Caco-2 (cell line): ENCODE measurements at regions not wholly inside any gene's neighbourhood (a gene's known extent, or its start where the extent isn't known, plus 50 kb on each side); places are given as distances from the start of the nearest gene placed in this dataset.
A peak's percentile ranks its signal among the peaks of the same experiment; 100 is the strongest.

Experiments
- BruUV-seq: library from RNA; stranded (reverse); fragments of 400-500 nt; replicated peaks from 2 replicates; lab custom pipeline; 2021; lab: Mats Ljungman, UMichigan
- CTCF ChIA-PET: fragments of 300-600 bp; sonication (Branson Sonifier 250); formaldehyde crosslinking; loops from one replicate; lab custom pipeline; 2022; ENCODE audit warnings: antibody characterized with exemption; lab: Charles Lee
- POLR2A ChIA-PET: fragments of 300-600 bp; sonication (Branson Sonifier 250); formaldehyde crosslinking; loops from one replicate; lab custom pipeline; 2022; ENCODE audit warnings: antibody characterized with exemption; lab: Charles Lee
- DNase-seq, 2 experiments: peaks; one replicate each; pipeline versions ENCODE4 v3.0.0 to v3.0.0-alpha.2; 2020 to 2022
- H3K27me3 ChIP-seq: replicated peaks from 2 replicates; pipeline ENCODE4 v1.6.0; 2011; ENCODE audit warnings: low read length; ENCODE audit not compliant: control insufficient read depth, insufficient read depth
- H3K36me3 ChIP-seq: 2 replicates; pipeline ENCODE4 v1.5.1; 2011; ENCODE audit warnings: low read length; ENCODE audit not compliant: control insufficient read depth, insufficient read depth
- H3K4me1 ChIP-seq: fragments of 250-450 bp; sonication (Bioruptor Pico); 2 replicates; pipeline ENCODE4 v1.5.1; 2020; ENCODE audit warnings: mild to moderate bottlenecking
- H3K4me3 ChIP-seq: 2 replicates; pipeline ENCODE4 v1.5.1; 2011; ENCODE audit warnings: low read depth, mild to moderate bottlenecking, control low read depth, low read length
- H3K9me3 ChIP-seq: fragments of 250-450 bp; sonication (Bioruptor Pico); 2 replicates; pipeline ENCODE4 v1.5.1; 2020; ENCODE audit warnings: mild to moderate bottlenecking, moderate library complexity
- H3K27ac Mint-ChIP-seq: one replicate; pipeline ENCODE4 v1.8.0; 2022; ENCODE audit warnings: mixed read lengths; ENCODE audit not compliant: unreplicated experiment
- H3K27me3 Mint-ChIP-seq: one replicate; pipeline ENCODE4 v1.8.0; 2022; ENCODE audit warnings: mixed read lengths; ENCODE audit not compliant: insufficient read depth, unreplicated experiment
- H3K36me3 Mint-ChIP-seq: one replicate; pipeline ENCODE4 v1.8.0; 2022; ENCODE audit warnings: mild to moderate bottlenecking, mixed read lengths; ENCODE audit not compliant: insufficient read depth, unreplicated experiment
- H3K4me1 Mint-ChIP-seq: one replicate; pipeline ENCODE4 v1.8.0; 2022; ENCODE audit warnings: low read depth, mixed read lengths; ENCODE audit not compliant: unreplicated experiment
- H3K4me3 Mint-ChIP-seq: one replicate; pipeline ENCODE4 v1.8.0; 2022; ENCODE audit warnings: mild to moderate bottlenecking, moderate library complexity, mixed read lengths; ENCODE audit not compliant: unreplicated experiment
- H3K9me3 Mint-ChIP-seq: one replicate; pipeline ENCODE4 v1.8.0; 2022; ENCODE audit warnings: mixed read lengths; ENCODE audit not compliant: unreplicated experiment
- intact Hi-C: fragments of 100-400 bp; cut with micrococcal nuclease; formaldehyde crosslinking; loops from one replicate; pipeline ENCODE4 v1.10.0; 2022; ENCODE audit not compliant: unreplicated experiment
- TF ChIP-seq, protein P1 (sequence below), 2 experiments: fragments of 200-600 bp in 1 of 2; IDR thresholded peaks; 1 replicate in 1 of 2; 2 replicates in 1 of 2; pipeline versions ENCODE4 v1.5.1 to v1.8.0; 2011 to 2022; ENCODE audit warnings: antibody characterized with exemption in 1 of 2, control low read depth in 1 of 2, inconsistent platforms in 1 of 2, low read depth in 1 of 2, low read length in 1 of 2, mild to moderate bottlenecking in 1 of 2, moderate library complexity in 1 of 2; ENCODE audit not compliant: insufficient read depth in 1 of 2, severe bottlenecking in 1 of 2, unreplicated experiment in 1 of 2

DNA sequence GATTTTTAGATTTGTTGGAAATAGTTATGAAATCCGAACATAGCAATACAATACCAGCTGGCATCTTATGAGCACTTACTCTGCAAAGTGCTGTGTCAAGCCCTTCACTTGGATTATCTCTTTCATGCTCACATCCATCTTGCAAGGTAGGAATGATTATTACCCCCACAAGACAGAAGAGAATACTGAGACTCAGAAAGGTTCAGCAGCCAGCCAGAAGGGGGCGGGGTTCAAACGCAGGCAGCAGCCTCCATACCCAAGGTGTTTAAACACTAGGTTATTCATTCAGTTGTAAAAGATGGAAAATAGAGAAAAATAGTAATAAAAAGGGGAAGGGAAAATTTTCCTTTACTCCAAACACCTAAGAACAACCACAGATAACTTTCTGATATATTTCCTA is 158.5 kb downstream of the CCDC34 start:
- Histone ChIP-seq H3K36me3 (no peaks in the 10 kb centered on the region), H3K4me3 (no peak overlapping the region), H3K9me3 (no peaks in the 10 kb centered on the region), H3K27me3 (no peaks in the 10 kb centered on the region), H3K4me1 (peaks cover 56% of the 10 kb centered on the region)
- TF ChIP-seq, protein P1, sequence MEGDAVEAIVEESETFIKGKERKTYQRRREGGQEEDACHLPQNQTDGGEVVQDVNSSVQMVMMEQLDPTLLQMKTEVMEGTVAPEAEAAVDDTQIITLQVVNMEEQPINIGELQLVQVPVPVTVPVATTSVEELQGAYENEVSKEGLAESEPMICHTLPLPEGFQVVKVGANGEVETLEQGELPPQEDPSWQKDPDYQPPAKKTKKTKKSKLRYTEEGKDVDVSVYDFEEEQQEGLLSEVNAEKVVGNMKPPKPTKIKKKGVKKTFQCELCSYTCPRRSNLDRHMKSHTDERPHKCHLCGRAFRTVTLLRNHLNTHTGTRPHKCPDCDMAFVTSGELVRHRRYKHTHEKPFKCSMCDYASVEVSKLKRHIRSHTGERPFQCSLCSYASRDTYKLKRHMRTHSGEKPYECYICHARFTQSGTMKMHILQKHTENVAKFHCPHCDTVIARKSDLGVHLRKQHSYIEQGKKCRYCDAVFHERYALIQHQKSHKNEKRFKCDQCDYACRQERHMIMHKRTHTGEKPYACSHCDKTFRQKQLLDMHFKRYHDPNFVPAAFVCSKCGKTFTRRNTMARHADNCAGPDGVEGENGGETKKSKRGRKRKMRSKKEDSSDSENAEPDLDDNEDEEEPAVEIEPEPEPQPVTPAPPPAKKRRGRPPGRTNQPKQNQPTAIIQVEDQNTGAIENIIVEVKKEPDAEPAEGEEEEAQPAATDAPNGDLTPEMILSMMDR (IDR thresholded peaks at IDR 0.05; ENCODE audit: insufficient read depth in 1 of 2, low read depth in 1 of 2, low read length in 1 of 2, severe bottlenecking in 1 of 2, unreplicated experiment in 1 of 2): peak in 1 of 2 experiments; percentile 34
- H3K9me3 Mint-ChIP-seq: no peaks in the 10 kb centered on the region
- H3K4me1 Mint-ChIP-seq: peaks cover 58% of the 10 kb centered on the region
- intact Hi-C loops: loop anchor here (5.0 kb wide), 2 partner anchors 193 to 268 kb away; partner anchors contain the start of gene LGR4
- DNase-seq: peak in 1 of 2 experiments; percentile 36
- BruUV-seq: no TSS peak
- H3K27me3 Mint-ChIP-seq: no peaks in the 10 kb centered on the region
- ChIA-PET CTCF (no interaction called here), POLR2A (no interaction called here)
- no peak overlapping the region for H3K4me3 Mint-ChIP-seq
- H3K27ac Mint-ChIP-seq: no peak overlapping the region
- peaks cover 6% of the 10 kb centered on the region for H3K36me3 Mint-ChIP-seq

DNA sequence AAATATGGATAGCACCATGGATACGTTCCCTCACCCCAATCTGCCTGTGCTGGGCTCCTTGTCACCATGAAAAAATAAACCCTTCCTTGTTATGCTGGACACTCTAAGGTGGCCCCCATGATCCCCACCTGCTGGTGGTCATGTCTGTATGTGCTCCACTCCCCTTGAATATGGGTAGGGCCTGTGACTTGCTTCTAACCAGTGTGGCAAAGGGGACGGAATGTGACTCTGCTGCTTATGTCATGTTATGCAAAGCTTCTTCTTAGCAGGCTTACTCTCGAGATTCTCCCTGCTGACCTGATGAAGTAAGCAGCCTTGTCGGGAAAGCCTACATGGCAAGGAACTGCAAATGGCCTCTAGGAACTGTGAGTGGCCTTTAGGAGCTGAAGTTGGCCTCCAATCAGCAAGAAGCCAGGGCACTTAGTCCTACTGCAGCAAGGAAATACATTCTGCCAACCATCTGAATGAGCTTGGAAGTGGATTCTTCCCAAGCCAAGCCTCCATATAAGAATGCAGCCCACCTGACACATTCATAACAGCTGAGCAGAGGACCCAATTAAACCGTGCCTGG is 159.9 kb downstream of the CCDC34 start:
- no peak for DNase-seq
- TF ChIP-seq, protein P1 (IDR thresholded peaks at IDR 0.05; ENCODE audit: insufficient read depth in 1 of 2, low read depth in 1 of 2, low read length in 1 of 2, severe bottlenecking in 1 of 2, unreplicated experiment in 1 of 2): no peak

DNA sequence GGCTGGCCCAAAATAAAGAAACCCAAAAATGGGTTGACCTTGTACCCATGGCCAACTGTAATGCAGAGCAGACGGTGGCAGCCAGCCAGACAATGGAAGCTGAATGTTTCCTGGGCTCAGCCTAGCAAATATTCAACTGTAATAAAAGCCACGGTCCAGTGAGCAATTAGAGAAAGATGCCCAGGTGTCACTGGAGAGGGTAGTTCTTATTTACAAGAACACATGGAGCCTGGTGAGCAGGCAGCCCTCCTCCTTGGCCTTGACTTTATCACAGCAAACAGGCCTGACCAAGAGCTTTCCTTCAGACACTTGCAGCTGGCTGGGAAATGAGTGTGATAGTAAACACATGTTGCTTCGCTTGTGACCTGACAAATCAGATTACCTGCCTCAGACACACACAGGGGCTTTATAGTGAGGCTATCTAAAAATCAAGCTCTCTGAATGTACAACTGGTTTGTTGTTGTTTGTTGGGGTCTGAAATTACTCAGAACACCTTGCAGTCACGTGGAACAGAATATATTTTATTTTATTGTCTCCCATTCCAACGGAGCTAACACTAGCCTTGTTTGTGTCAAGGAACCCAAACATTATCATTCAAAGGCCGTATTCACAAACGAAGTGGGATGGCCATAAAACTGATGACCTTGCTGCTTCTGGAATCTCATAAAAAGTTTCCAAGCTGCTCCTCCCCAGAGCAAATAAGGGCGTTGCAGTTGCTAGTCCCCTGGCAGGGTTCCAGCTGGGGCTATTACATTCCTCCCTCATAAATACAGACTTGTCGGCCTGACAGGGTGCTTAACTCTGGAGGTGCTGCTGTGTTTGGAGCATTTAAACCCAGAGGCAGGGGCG is 161.1 kb downstream of the BBOX1 start:
- H3K4me1 Mint-ChIP-seq: peaks cover 48% of the 10 kb centered on the region
- ChIA-PET POLR2A (interaction anchor here (0.6 to 0.8 kb wide), 2 partner anchors 165 to 271 kb away, joined by 3 to 9 read pairs; partner anchors contain the start of gene LGR4), CTCF (interaction anchor here (1.4 kb wide), 2 partner anchors 14 to 95 kb away, joined by 7 to 9 read pairs; no protein-coding TSS in a partner anchor)
- no peaks in the 10 kb centered on the region for H3K27me3 ChIP-seq
- peaks cover 6% of the 10 kb centered on the region for H3K36me3 Mint-ChIP-seq
- H3K27ac Mint-ChIP-seq: peak overlapping the region; percentile 87
- DNase-seq: peak; percentile 89 to 94
- BruUV-seq: no TSS peak
- no peaks in the 10 kb centered on the region for H3K9me3 Mint-ChIP-seq
- H3K4me3 Mint-ChIP-seq: peak overlapping the region; percentile 63
- H3K9me3 ChIP-seq: no peaks in the 10 kb centered on the region
- no peak overlapping the region for H3K4me3 ChIP-seq
- no peaks in the 10 kb centered on the region for H3K27me3 Mint-ChIP-seq
- no peaks in the 10 kb centered on the region for H3K36me3 ChIP-seq
- intact Hi-C loops: loop anchor here (1.0 to 5.0 kb wide), 6 partner anchors 13 to 271 kb away; partner anchors contain the start of gene LGR4
- TF ChIP-seq, protein P1 (IDR thresholded peaks at IDR 0.05; ENCODE audit: insufficient read depth in 1 of 2, low read depth in 1 of 2, low read length in 1 of 2, severe bottlenecking in 1 of 2, unreplicated experiment in 1 of 2): no peak
- H3K4me1 ChIP-seq: peaks cover 42% of the 10 kb centered on the region

More for the DNA sequence above, 159.9 kb downstream of the CCDC34 start:
- Histone ChIP-seq H3K36me3 (no peaks in the 10 kb centered on the region), H3K4me1 (peaks cover 49% of the 10 kb centered on the region), H3K4me3 (no peak overlapping the region), H3K9me3 (no peaks in the 10 kb centered on the region), H3K27me3 (no peaks in the 10 kb centered on the region)
- Mint-ChIP-seq H3K9me3 (no peaks in the 10 kb centered on the region), H3K27ac (peak overlapping the region; percentile 87), H3K36me3 (peaks cover 6% of the 10 kb centered on the region), H3K4me1 (peaks cover 53% of the 10 kb centered on the region), H3K4me3 (no peak overlapping the region), H3K27me3 (no peaks in the 10 kb centered on the region)
- ChIA-PET POLR2A (no interaction called here), CTCF (interaction anchor here (0.6 kb wide), 1 partner anchor 93 kb away, joined by 4 read pairs; no protein-coding TSS in a partner anchor)
- BruUV-seq: no TSS peak
- intact Hi-C loops: loop anchor here (5.0 kb wide), 2 partner anchors 194 to 269 kb away; partner anchors contain the start of gene LGR4
